SU-DHL-6 (cell line): ENCODE measurements at regions not wholly inside any gene's neighbourhood (a gene's known extent, or its start where the extent isn't known, plus 50 kb on each side); places are given as distances from the start of the nearest gene placed in this dataset.

Experiments used
- H2AFZ ChIP-seq: fragments of 200-600 bp; sonication (generic); 2 replicates; pipeline ENCODE4 v1.6.1; 2014; ENCODE audit warnings: low read depth, mild to moderate bottlenecking, moderate library complexity, mixed read lengths, antibody characterized with exemption, low read length; ENCODE audit not compliant: severe bottlenecking
- H3F3A ChIP-seq: fragments of 200-600 bp; shearing (Covaris generic); 2 replicates; pipeline ENCODE4 v1.6.0; 2016; ENCODE audit warnings: antibody characterized with exemption, mild to moderate bottlenecking; ENCODE audit not compliant: insufficient read depth
- H3K27ac ChIP-seq: fragments of 200-600 bp; sonication (generic); 2 replicates; pipeline ENCODE4 v1.5.1; 2016; ENCODE audit warnings: low read depth, mild to moderate bottlenecking, low read length, moderate library complexity, mixed read lengths
- H3K27me3 ChIP-seq: fragments of 200-600 bp; sonication (generic), shearing (Covaris generic); 2 replicates; pipeline ENCODE4 v1.6.0; 2014; ENCODE audit warnings: mild to moderate bottlenecking, low read length
- H3K36me3 ChIP-seq: fragments of 200-600 bp; sonication (generic); 2 replicates; pipeline ENCODE4 v1.6.1; 2014; ENCODE audit warnings: mild to moderate bottlenecking, low read length, mixed read lengths
- H3K4me2 ChIP-seq: fragments of 300-600, 200-600 bp; shearing (Covaris generic), sonication (generic); 2 replicates; pipeline ENCODE4 v1.6.0; 2014; ENCODE audit warnings: low read length, low read depth, mild to moderate bottlenecking; ENCODE audit not compliant: poor library complexity, severe bottlenecking
- H3K4me3 ChIP-seq: fragments of 200-600 bp; sonication (generic); 2 replicates; pipeline ENCODE4 v1.5.1; 2014; ENCODE audit warnings: antibody characterized with exemption, low read length, mild to moderate bottlenecking, mixed read lengths; ENCODE audit not compliant: insufficient read depth, poor library complexity, severe bottlenecking
- H3K79me2 ChIP-seq: fragments of 200-600 bp; sonication (generic); 2 replicates; pipeline ENCODE4 v1.6.1; 2014; ENCODE audit warnings: mild to moderate bottlenecking, low read length, moderate library complexity; ENCODE audit not compliant: insufficient read depth
- H3K9ac ChIP-seq: fragments of 200-600 bp; sonication (generic); 2 replicates; pipeline ENCODE4 v1.7.0; 2014; ENCODE audit warnings: mild to moderate bottlenecking, low read length
- H3K9me2 ChIP-seq: fragments of 200-600 bp; sonication (generic); replicated peaks from 2 replicates; pipeline ENCODE4 v1.6.1; 2014; ENCODE audit warnings: low read length; ENCODE audit not compliant: insufficient read depth
- H3K9me3 ChIP-seq: fragments of 200-600 bp; sonication (generic); 2 replicates; pipeline ENCODE4 v1.6.1; 2014; ENCODE audit warnings: low read length, mixed read lengths; ENCODE audit not compliant: insufficient read depth
- H4K20me1 ChIP-seq: fragments of 200-600 bp; sonication (generic); 2 replicates; pipeline ENCODE4 v1.6.1; 2014; ENCODE audit warnings: low read depth, mild to moderate bottlenecking, antibody characterized with exemption, low read length, moderate library complexity, mixed read lengths
- CTCF ChIP-seq: fragments of 200-600 bp; sonication (generic); IDR thresholded peaks from one replicate; pipeline ENCODE4 v1.5.1; 2017; ENCODE audit warnings: antibody characterized with exemption, mild to moderate bottlenecking, low read length, moderate library complexity; ENCODE audit not compliant: insufficient read depth, poor library complexity, severe bottlenecking
- EZH2phosphoT487 ChIP-seq: fragments of 200-600 bp; sonication (generic), shearing (Covaris generic); conservative IDR thresholded peaks from 2 replicates; pipeline ENCODE4 v1.6.1; 2018; ENCODE audit warnings: mild to moderate bottlenecking, antibody characterized with exemption, low read length, moderate library complexity, mixed read lengths

- Histone ChIP-seq H3F3A (no peaks in the 10 kb centered on the region), H4K20me1 (no peaks in the 10 kb centered on the region), H3K9me2 (no peaks in the 10 kb centered on the region), H3K27me3 (no peaks in the 10 kb centered on the region), H3K79me2 (no peaks in the 10 kb centered on the region), H3K9me3 (no peaks in the 10 kb centered on the region), H3K9ac (no peak overlapping the region), H3K27ac (no peak overlapping the region), H3K4me2 (no peak overlapping the region), H3K36me3 (no peaks in the 10 kb centered on the region), H2AFZ (no peak overlapping the region), H3K4me3 (no peak overlapping the region)
- TF ChIP-seq CTCF (no peak), EZH2phosphoT487 (no peak)
Observed at GRCh38 chr2:64359171-64359891, 94.6 kb upstream of the LGALSL start.

GRCh38 chr2:64359892-64360657 is 93.9 kb upstream of the LGALSL start:
- no peak overlapping the region for H3K9ac ChIP-seq
- no peaks in the 10 kb centered on the region for H3K36me3 ChIP-seq
- no peak overlapping the region for H2AFZ ChIP-seq
- no peaks in the 10 kb centered on the region for H3K9me3 ChIP-seq
- H3K79me2 ChIP-seq = no peaks in the 10 kb centered on the region
- H3K4me2 ChIP-seq = no peak overlapping the region
- H4K20me1 ChIP-seq = no peaks in the 10 kb centered on the region
- TF ChIP-seq EZH2phosphoT487 (no peak), CTCF (no peak)
- H3K9me2 ChIP-seq = no peaks in the 10 kb centered on the region
- H3K27me3 ChIP-seq = no peaks in the 10 kb centered on the region
- H3F3A ChIP-seq = no peaks in the 10 kb centered on the region
- no peak overlapping the region for H3K27ac ChIP-seq
- no peak overlapping the region for H3K4me3 ChIP-seq

GRCh38 chr2:64361151-64361938 is 92.6 kb upstream of the LGALSL start:
- Histone ChIP-seq H3K4me3 (no peak overlapping the region), H3K79me2 (no peaks in the 10 kb centered on the region), H3K9me3 (no peaks in the 10 kb centered on the region), H3K9me2 (no peaks in the 10 kb centered on the region), H3K9ac (no peak overlapping the region), H3K4me2 (no peak overlapping the region), H3F3A (no peaks in the 10 kb centered on the region), H3K27ac (no peak overlapping the region), H2AFZ (no peak overlapping the region), H3K27me3 (no peaks in the 10 kb centered on the region), H3K36me3 (no peaks in the 10 kb centered on the region), H4K20me1 (no peaks in the 10 kb centered on the region)
- TF ChIP-seq EZH2phosphoT487 = no peak
- no peak for TF ChIP-seq CTCF
